HCT116 (cell line): ENCODE measurements at regions not wholly inside any gene's neighbourhood (a gene's known extent, or its start where the extent isn't known, plus 50 kb on each side); places are given as distances from the start of the nearest gene placed in this dataset.

ENCODE experiments used
- ATAC-seq: fragments of 200-7000 bp; cut with Tn5 transposase; 2 replicates; pipeline ENCODE4 v1.9.1; 2020; ENCODE audit warnings: mild to moderate bottlenecking, moderate library complexity
- BruUV-seq: library from RNA; stranded (reverse); fragments of 400-500 nt; replicated peaks from 2 replicates; lab custom pipeline; 2021; lab: Mats Ljungman, UMichigan
- CTCF ChIA-PET: fragments of 300-600 bp; sonication (Branson Sonifier 250); formaldehyde crosslinking; loops from one replicate; lab custom pipeline; 2021; ENCODE audit warnings: antibody characterized with exemption; lab: Charles Lee
- POLR2A ChIA-PET: fragments of 300-600, 350-600 bp; sonication (Branson Sonifier 250); formaldehyde crosslinking; loops from one replicate; lab custom pipeline; 2021; ENCODE audit warnings: antibody characterized with exemption; lab: Charles Lee
- RAD21 ChIA-PET, 2 experiments: fragments of 300-600 bp; sonication (Branson Sonifier 250); formaldehyde crosslinking; loops; one replicate each; lab custom pipeline; 2023; ENCODE audit warnings: low total read pairs in 2 of 2; ENCODE audit not compliant: uncharacterized antibody in 2 of 2, unreplicated experiment in 2 of 2, low non-redundant PET in 1 of 2; lab: Charles Lee
- DNase-seq: peaks from one replicate; pipeline ENCODE4 v3.0.0-alpha.2; 2010; ENCODE audit warnings: low read depth, low spot score
- H2AFZ ChIP-seq: fragments of 200-600 bp; shearing (Covaris generic), sonication (generic); 2 replicates; pipeline ENCODE4 v1.6.1; 2017; ENCODE audit warnings: low read depth, mixed run types, mixed read lengths, antibody characterized with exemption, low read length; ENCODE audit not compliant: poor library complexity, severe bottlenecking
- H3K27ac ChIP-seq: 2 replicates; pipeline ENCODE4 v1.5.1; 2012; ENCODE audit warnings: low read depth, low read length
- H3K27me3 ChIP-seq: fragments of 200-600 bp; sonication (generic); 2 replicates; pipeline ENCODE4 v1.6.1; 2016; ENCODE audit warnings: mixed run types, low read length, mixed read lengths; ENCODE audit not compliant: insufficient read depth
- H3K36me3 ChIP-seq, 2 experiments: fragments of 200-500 bp in 1 of 2; fragments of 200-600 bp in 1 of 2; sonication (Bioruptor generic) in 1 of 2; sonication (generic) in 1 of 2; 2 replicates each; pipeline versions ENCODE4 v1.5.1 to v1.6.1; 2014 to 2016; ENCODE audit warnings: low read length in 2 of 2, inconsistent platforms in 1 of 2, mixed read lengths in 1 of 2, mixed run types in 1 of 2; ENCODE audit not compliant: insufficient read depth in 2 of 2, control insufficient read depth in 1 of 2
- H3K4me1 ChIP-seq, 2 experiments: fragments of 200-600 bp in 1 of 2; sonication (generic) in 1 of 2; 2 replicates each; pipeline versions ENCODE4 v1.5.1 to v1.6.1; 2012 to 2017; ENCODE audit warnings: low read length in 2 of 2, inconsistent platforms in 1 of 2, mild to moderate bottlenecking in 1 of 2, mixed read lengths in 1 of 2, mixed run types in 1 of 2, moderate library complexity in 1 of 2; ENCODE audit not compliant: insufficient read depth in 2 of 2, control insufficient read depth in 1 of 2
- H3K4me2 ChIP-seq: fragments of 200-600 bp; sonication (generic); 2 replicates; pipeline ENCODE4 v1.6.1; 2017; ENCODE audit warnings: mixed run types, low read length, mixed read lengths
- H3K4me3 ChIP-seq, 2 experiments: fragments of 200-600 bp in 1 of 2; sonication (generic) in 1 of 2; replicated peaks in 1 of 2; 2 replicates each; pipeline ENCODE4 v1.5.1; 2011 to 2016; ENCODE audit warnings: low read length in 2 of 2, control low read depth in 1 of 2, low read depth in 1 of 2, mild to moderate bottlenecking in 1 of 2, mixed read lengths in 1 of 2, mixed run types in 1 of 2
- H3K79me2 ChIP-seq: fragments of 200-600 bp; sonication (generic); 2 replicates; pipeline ENCODE4 v1.6.1; 2017; ENCODE audit warnings: mild to moderate bottlenecking, mixed run types, low read length, moderate library complexity, mixed read lengths; ENCODE audit not compliant: insufficient read depth
- H3K9ac ChIP-seq: fragments of 200-600 bp; sonication (generic); 2 replicates; pipeline ENCODE4 v1.6.1; 2016; ENCODE audit warnings: low read length, mixed read lengths
- H3K9me2 ChIP-seq: fragments of 200-600 bp; sonication (generic), shearing (Covaris generic); 2 replicates; pipeline ENCODE4 v1.6.1; 2017; ENCODE audit warnings: mixed run types, mild to moderate bottlenecking, moderate library complexity; ENCODE audit not compliant: insufficient read depth
- H3K9me3 ChIP-seq, 2 experiments: fragments of 200-500 bp in 1 of 2; fragments of 200-600 bp in 1 of 2; sonication (Bioruptor generic) in 1 of 2; sonication (generic) in 1 of 2; 2 replicates each; pipeline ENCODE4 v1.6.1; 2014 to 2017; ENCODE audit warnings: low read length in 2 of 2, mixed read lengths in 2 of 2, inconsistent platforms in 1 of 2, low read depth in 1 of 2, mild to moderate bottlenecking in 1 of 2, mixed run types in 1 of 2, moderate library complexity in 1 of 2; ENCODE audit not compliant: control insufficient read depth in 1 of 2, insufficient read depth in 1 of 2
- H4K20me1 ChIP-seq: fragments of 200-600 bp; sonication (generic), shearing (Covaris generic); 2 replicates; pipeline ENCODE4 v1.6.1; 2017; ENCODE audit warnings: mixed run types, mild to moderate bottlenecking, moderate library complexity; ENCODE audit not compliant: insufficient read depth
- ATF3 ChIP-seq: IDR thresholded peaks from 2 replicates; pipeline ENCODE4 v1.6.1; 2012
- CEBPB ChIP-seq: IDR thresholded peaks from 2 replicates; pipeline ENCODE4 v1.6.1; 2012; ENCODE audit warnings: low read depth
- EGR1 ChIP-seq: IDR thresholded peaks from 2 replicates; pipeline ENCODE4 v1.6.1; 2012; ENCODE audit warnings: low read depth
- ELF1 ChIP-seq: IDR thresholded peaks from 2 replicates; pipeline ENCODE4 v1.6.1; 2012; ENCODE audit warnings: low read depth, borderline replicate concordance
- EZH2 ChIP-seq: fragments of 200-600 bp; sonication (generic); IDR thresholded peaks from 2 replicates; pipeline ENCODE4 v1.6.1; 2017; ENCODE audit warnings: antibody characterized with exemption, mixed run types
- EZH2phosphoT487 ChIP-seq: fragments of 200-600 bp; IDR thresholded peaks from 2 replicates; pipeline ENCODE4 v1.6.1; 2018; ENCODE audit warnings: antibody characterized with exemption, borderline replicate concordance
- FOSL1 ChIP-seq: IDR thresholded peaks from 2 replicates; pipeline ENCODE4 v1.6.1; 2012; ENCODE audit warnings: low read depth
- JUND ChIP-seq: IDR thresholded peaks from 2 replicates; pipeline ENCODE4 v1.6.1; 2012
- POLR2AphosphoS5 ChIP-seq: IDR thresholded peaks from 2 replicates; pipeline ENCODE4 v1.6.1; 2011; ENCODE audit warnings: mild to moderate bottlenecking, low read depth, low read length, moderate library complexity
- RAD21 ChIP-seq: IDR thresholded peaks from 2 replicates; pipeline ENCODE4 v1.6.1; 2012; ENCODE audit warnings: low read depth, mild to moderate bottlenecking
- SIN3A ChIP-seq: IDR thresholded peaks from 2 replicates; pipeline ENCODE4 v1.6.1; 2012; ENCODE audit warnings: low read depth
- SP1 ChIP-seq: IDR thresholded peaks from 2 replicates; pipeline ENCODE4 v1.6.1; 2012; ENCODE audit warnings: low read depth
- SRF ChIP-seq: IDR thresholded peaks from 2 replicates; pipeline ENCODE4 v1.6.1; 2012; ENCODE audit warnings: low read depth
- TCF7L2 ChIP-seq: IDR thresholded peaks from 2 replicates; pipeline ENCODE4 v1.7.0; 2011; ENCODE audit warnings: borderline replicate concordance, inconsistent platforms; ENCODE audit not compliant: insufficient read depth, insufficient read length; ENCODE audit errors: extremely low read depth
- YY1 ChIP-seq: IDR thresholded peaks from 2 replicates; pipeline ENCODE4 v1.6.1; 2011; ENCODE audit warnings: low read length, low read depth, moderate library complexity, mild to moderate bottlenecking; ENCODE audit not compliant: insufficient replicate concordance; ENCODE audit errors: extremely low read depth
- ZBTB33 ChIP-seq: IDR thresholded peaks from 2 replicates; pipeline ENCODE4 v1.6.1; 2011; ENCODE audit warnings: mild to moderate bottlenecking, low read length, moderate library complexity; ENCODE audit not compliant: insufficient replicate concordance; ENCODE audit errors: extremely low read depth
- ZNF274 ChIP-seq: fragments of 200-500 bp; sonication (Bioruptor generic); IDR thresholded peaks from 2 replicates; pipeline ENCODE4 v1.6.1; 2014; ENCODE audit warnings: mild to moderate bottlenecking, low read depth, low read length, inconsistent platforms
- intact Hi-C: fragments of 100-400 bp; cut with micrococcal nuclease; formaldehyde crosslinking; loops from 2 replicates; pipeline ENCODE4 v1.10.0; 2022
- TF ChIP-seq, protein P1 (sequence below): IDR thresholded peaks from 2 replicates; pipeline ENCODE4 v1.6.1; 2012; ENCODE audit warnings: low read depth
- TF ChIP-seq, protein P2 (sequence below): IDR thresholded peaks from 2 replicates; pipeline ENCODE4 v1.6.1; 2012

GRCh38 chr3:18046131-18046915, 303.9 kb upstream of the TBC1D5 start:
- Histone ChIP-seq H3K79me2 (no peaks in the 10 kb centered on the region), H3K27ac (no peak overlapping the region), H3K9ac (no peak overlapping the region), H3K36me3 (no peaks in the 10 kb centered on the region), H3K27me3 (no peaks in the 10 kb centered on the region), H3K4me3 (no peak overlapping the region), H3K4me1 (no peaks in the 10 kb centered on the region), H3K9me2 (no peaks in the 10 kb centered on the region), H2AFZ (no peak overlapping the region), H4K20me1 (no peaks in the 10 kb centered on the region), H3K9me3 (no peaks in the 10 kb centered on the region), H3K4me2 (no peak overlapping the region)
- ChIA-PET POLR2A (no interaction called here), CTCF (no interaction called here), RAD21 (no interaction called here)
- DNase-seq (no peak), ATAC-seq (no peak)
- intact Hi-C loops: no loop called here
- TF ChIP-seq, protein P1, sequence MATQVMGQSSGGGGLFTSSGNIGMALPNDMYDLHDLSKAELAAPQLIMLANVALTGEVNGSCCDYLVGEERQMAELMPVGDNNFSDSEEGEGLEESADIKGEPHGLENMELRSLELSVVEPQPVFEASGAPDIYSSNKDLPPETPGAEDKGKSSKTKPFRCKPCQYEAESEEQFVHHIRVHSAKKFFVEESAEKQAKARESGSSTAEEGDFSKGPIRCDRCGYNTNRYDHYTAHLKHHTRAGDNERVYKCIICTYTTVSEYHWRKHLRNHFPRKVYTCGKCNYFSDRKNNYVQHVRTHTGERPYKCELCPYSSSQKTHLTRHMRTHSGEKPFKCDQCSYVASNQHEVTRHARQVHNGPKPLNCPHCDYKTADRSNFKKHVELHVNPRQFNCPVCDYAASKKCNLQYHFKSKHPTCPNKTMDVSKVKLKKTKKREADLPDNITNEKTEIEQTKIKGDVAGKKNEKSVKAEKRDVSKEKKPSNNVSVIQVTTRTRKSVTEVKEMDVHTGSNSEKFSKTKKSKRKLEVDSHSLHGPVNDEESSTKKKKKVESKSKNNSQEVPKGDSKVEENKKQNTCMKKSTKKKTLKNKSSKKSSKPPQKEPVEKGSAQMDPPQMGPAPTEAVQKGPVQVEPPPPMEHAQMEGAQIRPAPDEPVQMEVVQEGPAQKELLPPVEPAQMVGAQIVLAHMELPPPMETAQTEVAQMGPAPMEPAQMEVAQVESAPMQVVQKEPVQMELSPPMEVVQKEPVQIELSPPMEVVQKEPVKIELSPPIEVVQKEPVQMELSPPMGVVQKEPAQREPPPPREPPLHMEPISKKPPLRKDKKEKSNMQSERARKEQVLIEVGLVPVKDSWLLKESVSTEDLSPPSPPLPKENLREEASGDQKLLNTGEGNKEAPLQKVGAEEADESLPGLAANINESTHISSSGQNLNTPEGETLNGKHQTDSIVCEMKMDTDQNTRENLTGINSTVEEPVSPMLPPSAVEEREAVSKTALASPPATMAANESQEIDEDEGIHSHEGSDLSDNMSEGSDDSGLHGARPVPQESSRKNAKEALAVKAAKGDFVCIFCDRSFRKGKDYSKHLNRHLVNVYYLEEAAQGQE: no peak
- TF ChIP-seq RAD21 (no peak), ZBTB33 (no peak), POLR2AphosphoS5 (no peak), SIN3A (no peak), EZH2 (no peak), ZNF274 (no peak), ATF3 (no peak), YY1 (no peak), EGR1 (no peak), SRF (no peak), EZH2phosphoT487 (no peak), FOSL1 (no peak), JUND (no peak), TCF7L2 (no peak), ELF1 (no peak), CEBPB (no peak), SP1 (no peak)
- TF ChIP-seq, protein P2, sequence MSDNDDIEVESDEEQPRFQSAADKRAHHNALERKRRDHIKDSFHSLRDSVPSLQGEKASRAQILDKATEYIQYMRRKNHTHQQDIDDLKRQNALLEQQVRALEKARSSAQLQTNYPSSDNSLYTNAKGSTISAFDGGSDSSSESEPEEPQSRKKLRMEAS: no peak
- no TSS peak for BruUV-seq
